Naive thymus-derived CD8-positive, alpha-beta T cell (primary cell): ENCODE measurements at regions not wholly inside any gene's neighbourhood (a gene's known extent, or its start where the extent isn't known, plus 50 kb on each side); places are given as distances from the start of the nearest gene placed in this dataset.
A peak's percentile ranks its signal among the peaks of the same experiment; 100 is the strongest.
"Not testable (repeated sequence)": the region's sequence is repeated elsewhere in the genome, so short reads cannot be mapped to it uniquely, and the experiment has no call there.

Experiments used
- ATAC-seq, 2 donors: fragments of 150-1000 bp; cut with Tn5 transposase in 1 of 2; sonication (Bioruptor Pico), chemical (Tn5 transposase) in 1 of 2; 1 replicate in 1 of 2; 2 replicates in 1 of 2; pipeline ENCODE4 v1.10.0; 2021; ENCODE audit warnings: mild to moderate bottlenecking in 2 of 2, moderate library complexity in 2 of 2
- POLR2A ChIA-PET: fragments of 350-600 bp; sonication (Branson Sonifier 250); formaldehyde crosslinking; loops from one replicate; lab custom pipeline; 2021; ENCODE audit warnings: antibody characterized with exemption; lab: Charles Lee
- DNase-seq, 10 donors: peaks; one replicate each; pipeline versions ENCODE4 v3.0.0 to v3.0.0-alpha.2; 2020 to 2022
- H3K27ac Mint-ChIP-seq, 10 donors: one replicate each; pipeline ENCODE4 v1.8.0; 2020 to 2022; ENCODE audit warnings: mild to moderate bottlenecking in 10 of 10, mixed read lengths in 10 of 10, moderate library complexity in 4 of 10, inconsistent platforms in 1 of 10
- H3K27me3 Mint-ChIP-seq, 5 donors: one replicate each; pipeline ENCODE4 v1.8.0; 2021 to 2022; ENCODE audit warnings: mixed read lengths in 5 of 5
- H3K36me3 Mint-ChIP-seq, 3 donors: one replicate each; pipeline ENCODE4 v1.8.0; 2020 to 2022; ENCODE audit warnings: mixed read lengths in 3 of 3, mild to moderate bottlenecking in 2 of 3, inconsistent platforms in 1 of 3
- H3K4me1 Mint-ChIP-seq, 4 donors: one replicate each; pipeline ENCODE4 v1.8.0; 2021 to 2022; ENCODE audit warnings: mixed read lengths in 4 of 4
- H3K4me3 Mint-ChIP-seq, 10 donors: one replicate each; pipeline ENCODE4 v1.8.0; 2020 to 2022; ENCODE audit warnings: mild to moderate bottlenecking in 10 of 10, mixed read lengths in 10 of 10, moderate library complexity in 6 of 10, inconsistent platforms in 1 of 10
- H3K9me3 Mint-ChIP-seq, 9 donors: one replicate each; pipeline ENCODE4 v1.8.0; 2020 to 2022; ENCODE audit warnings: mixed read lengths in 9 of 9, mild to moderate bottlenecking in 3 of 9, inconsistent platforms in 1 of 9, moderate library complexity in 1 of 9

DNA sequence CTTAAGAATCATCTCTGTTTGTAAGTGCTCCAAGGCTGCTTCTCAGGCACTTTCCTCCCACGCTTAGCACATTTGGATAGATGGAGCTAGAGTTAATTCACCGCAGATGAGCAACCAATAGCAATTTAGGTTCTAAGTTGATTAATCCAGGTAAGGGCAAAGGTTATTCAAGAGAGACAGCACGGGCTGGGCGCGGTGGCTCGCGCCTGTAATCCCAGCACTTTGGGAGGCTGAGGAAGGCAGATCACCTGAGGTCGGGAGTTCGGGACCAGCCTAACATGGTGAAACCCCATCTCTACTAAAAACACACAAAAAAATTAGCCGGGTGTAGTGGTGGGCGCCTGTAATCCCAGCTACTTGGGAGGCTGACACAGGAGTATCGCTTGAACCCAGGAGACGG lies 54.5 kb upstream of the UNC13C start:
- H3K4me3 Mint-ChIP-seq, H3K27ac Mint-ChIP-seq, POLR2A ChIA-PET, H3K36me3 Mint-ChIP-seq, ATAC-seq, DNase-seq, H3K4me1 Mint-ChIP-seq: not testable (repeated sequence)
- Mint-ChIP-seq H3K9me3 (peaks cover 2 to 17% (median 7%) of the 10 kb centered on the region in 9 donors), H3K27me3 (peaks cover 0 to 14% (median 5%) of the 10 kb centered on the region in 5 donors)

DNA sequence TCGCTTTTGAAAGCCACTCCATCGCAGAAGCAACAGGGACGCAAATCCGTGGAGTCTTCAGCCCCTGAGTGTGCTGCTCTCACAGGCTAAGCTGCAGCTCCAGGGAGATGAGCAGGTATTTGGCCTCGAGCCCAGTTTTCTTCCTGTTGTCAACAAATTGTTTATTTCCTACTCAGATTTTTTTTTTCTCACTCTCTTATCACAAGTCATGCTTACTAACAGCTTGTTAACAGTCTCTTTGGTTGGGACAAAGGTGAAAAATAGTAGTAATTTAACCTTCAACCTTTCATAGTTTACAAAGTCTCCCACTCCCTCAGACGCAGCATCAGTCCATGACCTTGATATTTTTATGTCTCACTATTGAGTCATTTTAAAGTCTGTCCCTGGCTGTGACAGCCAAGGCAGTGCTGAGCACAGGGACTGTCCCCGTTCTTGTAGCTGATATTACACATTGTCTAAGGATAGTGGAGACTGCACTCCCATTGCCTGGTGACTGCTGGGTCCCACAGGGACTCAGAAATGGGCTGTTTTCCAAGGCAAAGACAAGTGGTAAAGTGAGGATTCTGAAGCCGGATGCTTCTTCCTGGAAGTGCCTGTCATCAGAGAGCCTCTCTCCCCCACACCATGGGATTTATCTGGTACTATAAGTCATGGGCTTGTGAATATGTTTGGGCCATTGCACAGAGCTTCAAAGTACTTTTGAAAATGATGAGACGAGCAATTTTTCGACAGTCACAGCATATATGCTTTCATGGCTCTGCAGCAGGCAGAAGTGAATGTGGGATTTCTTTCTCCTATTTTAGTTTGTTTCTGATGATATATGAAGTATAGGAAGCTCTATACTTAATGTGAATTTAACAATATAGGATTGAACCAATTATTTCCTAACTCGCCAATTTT lies 59.8 kb upstream of the UNC13C start:
- POLR2A ChIA-PET, result no interaction called here
- no peaks in the 10 kb centered on the region for H3K36me3 Mint-ChIP-seq
- DNase-seq (no peak), ATAC-seq (no peak)
- no peak overlapping the region for H3K4me3 Mint-ChIP-seq
- no peak overlapping the region for H3K27ac Mint-ChIP-seq
- no peaks in the 10 kb centered on the region for H3K4me1 Mint-ChIP-seq
- no peaks in the 10 kb centered on the region for H3K9me3 Mint-ChIP-seq
- peaks cover 0 to 3% (median 0%) of the 10 kb centered on the region in 5 donors for H3K27me3 Mint-ChIP-seq

DNA sequence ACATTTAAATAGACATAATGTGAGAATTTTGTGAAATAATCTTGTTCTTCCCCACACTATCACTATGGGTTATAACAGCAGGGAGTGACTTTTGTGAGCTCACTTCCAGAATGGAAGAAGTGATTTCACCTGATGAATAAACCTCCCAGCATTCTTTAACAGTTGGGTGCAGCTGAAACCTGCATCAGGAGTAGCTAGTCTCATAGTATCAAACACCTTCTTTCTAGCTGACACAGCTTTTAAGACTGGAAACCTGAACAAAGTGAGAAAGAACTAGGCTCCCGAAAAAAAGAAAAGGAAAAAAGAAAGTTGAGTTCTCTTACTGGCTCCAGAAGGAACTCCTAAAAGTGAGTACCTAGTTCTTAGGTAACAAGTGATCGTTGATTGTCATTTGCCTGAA lies 61.1 kb upstream of the UNC13C start:
- POLR2A ChIA-PET, result no interaction called here
- no peak overlapping the region for H3K27ac Mint-ChIP-seq
- no peaks in the 10 kb centered on the region for H3K9me3 Mint-ChIP-seq
- H3K36me3 Mint-ChIP-seq, result no peaks in the 10 kb centered on the region
- ATAC-seq (no peak), DNase-seq (no peak)
- H3K4me3 Mint-ChIP-seq, result no peak overlapping the region
- H3K4me1 Mint-ChIP-seq, result no peaks in the 10 kb centered on the region
- H3K27me3 Mint-ChIP-seq, result peaks cover 0 to 2% (median 0%) of the 10 kb centered on the region in 5 donors

DNA sequence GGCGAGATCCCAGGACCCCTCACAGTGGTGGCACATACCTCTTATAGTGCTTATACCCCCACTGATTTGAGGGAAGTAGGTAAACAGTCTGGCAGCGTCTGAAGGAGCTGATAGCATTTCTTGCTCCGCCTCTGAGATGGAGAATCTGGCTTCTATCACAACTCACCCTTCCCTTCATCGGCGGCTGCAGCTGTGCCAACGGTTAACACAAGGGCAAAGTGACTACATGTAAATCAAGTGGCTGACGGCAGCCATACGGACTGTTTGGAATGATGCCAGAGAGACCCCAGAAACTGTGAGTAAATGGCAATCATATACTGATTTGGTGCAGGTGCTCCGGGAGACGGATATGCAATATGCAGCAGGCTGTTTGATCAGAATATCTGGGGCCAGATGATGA lies 66.8 kb upstream of the UNC13C start:
- Mint-ChIP-seq H3K4me3 (no peak overlapping the region), H3K9me3 (peaks cover 0 to 16% (median 0%) of the 10 kb centered on the region in 9 donors), H3K4me1 (peaks cover 0 to 3% (median 0%) of the 10 kb centered on the region in 4 donors), H3K36me3 (no peaks in the 10 kb centered on the region), H3K27ac (no peak overlapping the region), H3K27me3 (peaks cover 0 to 9% (median 4%) of the 10 kb centered on the region in 5 donors)
- no peak for ATAC-seq
- POLR2A ChIA-PET, result no interaction called here
- no peak for DNase-seq

DNA sequence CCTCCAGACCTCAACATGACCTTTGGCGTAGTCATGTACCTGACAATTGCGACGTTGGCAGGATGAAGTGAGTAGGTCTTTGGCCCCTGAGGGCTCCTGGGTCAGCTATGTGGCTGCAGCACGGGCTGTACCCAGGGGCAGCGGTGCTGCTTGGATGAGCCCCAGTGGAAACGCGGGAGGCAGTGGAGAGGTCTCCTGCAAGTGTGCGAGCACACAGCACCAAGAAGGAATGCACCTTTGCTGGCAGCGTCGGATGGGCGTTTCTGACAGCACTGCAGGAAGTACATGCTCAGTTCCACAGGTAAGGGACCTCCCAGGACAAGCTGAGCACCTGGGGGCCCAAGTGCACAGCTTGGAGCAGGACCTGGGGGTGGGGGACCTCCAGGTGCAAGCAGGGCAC lies 67.4 kb upstream of the UNC13C start:
- H3K4me1 Mint-ChIP-seq, result peaks cover 0 to 3% (median 0%) of the 10 kb centered on the region in 4 donors
- H3K36me3 Mint-ChIP-seq, result no peaks in the 10 kb centered on the region
- ATAC-seq (no peak), DNase-seq (no peak)
- peaks cover 0 to 9% (median 4%) of the 10 kb centered on the region in 5 donors for H3K27me3 Mint-ChIP-seq
- peaks cover 0 to 18% (median 0%) of the 10 kb centered on the region in 9 donors for H3K9me3 Mint-ChIP-seq
- POLR2A ChIA-PET, result no interaction called here
- H3K27ac Mint-ChIP-seq, result peak overlapping the region in 1 of 10 donors; percentile 40
- no peak overlapping the region for H3K4me3 Mint-ChIP-seq

DNA sequence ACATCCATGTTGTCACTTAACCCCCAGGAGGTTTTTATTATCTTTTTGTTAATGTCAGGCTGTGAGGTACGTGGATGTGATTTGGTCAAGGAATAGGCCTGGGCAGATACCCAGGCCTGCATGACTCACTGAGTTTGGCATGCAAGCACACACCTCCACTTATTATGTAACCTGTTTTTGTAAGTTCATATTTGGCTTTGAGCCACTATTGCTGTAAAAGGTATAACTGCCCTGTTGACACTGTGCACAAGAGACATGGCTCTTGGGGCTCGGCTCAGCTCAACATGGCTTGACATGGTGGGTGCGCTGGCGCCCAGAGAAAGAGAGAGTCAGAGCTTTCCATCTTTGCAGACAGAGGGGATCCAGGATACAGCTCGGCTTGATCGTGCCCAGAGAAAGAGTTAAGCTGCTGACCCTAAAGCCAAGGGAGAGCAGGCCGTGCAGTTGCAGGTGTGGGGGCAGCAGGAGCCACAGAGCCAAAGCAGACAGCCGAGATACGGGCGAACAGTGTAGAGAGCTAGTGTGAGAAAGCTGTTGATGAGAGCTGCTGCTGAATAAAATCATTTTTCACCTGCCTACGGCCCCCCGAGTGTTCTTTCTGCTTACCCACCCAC lies 67.9 kb upstream of the UNC13C start:
- Mint-ChIP-seq H3K27me3 (peaks cover 0 to 9% (median 4%) of the 10 kb centered on the region in 5 donors), H3K27ac (no peak overlapping the region), H3K36me3 (no peaks in the 10 kb centered on the region), H3K9me3 (peaks cover 0 to 18% (median 0%) of the 10 kb centered on the region in 9 donors), H3K4me1 (peaks cover 0 to 3% (median 0%) of the 10 kb centered on the region in 4 donors), H3K4me3 (no peak overlapping the region)
- DNase-seq, result no peak
- POLR2A ChIA-PET, result no interaction called here
- ATAC-seq, result no peak

DNA sequence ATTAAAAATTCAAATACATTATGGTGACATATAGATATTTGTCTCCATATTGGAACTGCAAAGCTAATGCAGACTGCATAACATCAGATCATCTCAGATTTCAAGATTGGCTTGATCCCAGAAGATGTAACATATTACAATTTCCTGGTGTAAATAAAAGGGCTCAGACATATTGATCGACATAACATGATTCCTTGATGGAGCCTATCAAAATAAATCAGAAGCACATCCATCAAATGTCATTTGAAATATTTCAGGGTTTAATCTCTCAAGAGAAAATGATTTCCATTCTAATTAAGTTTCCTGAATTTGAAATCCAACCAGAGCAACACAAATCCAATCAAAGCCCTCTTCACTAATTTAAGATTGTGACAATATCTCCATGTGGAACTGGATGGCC lies 75.1 kb upstream of the UNC13C start:
- ATAC-seq, result no peak
- no peak for DNase-seq
- POLR2A ChIA-PET, result no interaction called here
- Mint-ChIP-seq H3K27ac (no peak overlapping the region), H3K27me3 (peaks cover 0 to 24% (median 1%) of the 10 kb centered on the region in 5 donors), H3K36me3 (no peaks in the 10 kb centered on the region), H3K4me1 (no peaks in the 10 kb centered on the region), H3K9me3 (peaks cover 0 to 17% (median 0%) of the 10 kb centered on the region in 9 donors), H3K4me3 (no peak overlapping the region)

DNA sequence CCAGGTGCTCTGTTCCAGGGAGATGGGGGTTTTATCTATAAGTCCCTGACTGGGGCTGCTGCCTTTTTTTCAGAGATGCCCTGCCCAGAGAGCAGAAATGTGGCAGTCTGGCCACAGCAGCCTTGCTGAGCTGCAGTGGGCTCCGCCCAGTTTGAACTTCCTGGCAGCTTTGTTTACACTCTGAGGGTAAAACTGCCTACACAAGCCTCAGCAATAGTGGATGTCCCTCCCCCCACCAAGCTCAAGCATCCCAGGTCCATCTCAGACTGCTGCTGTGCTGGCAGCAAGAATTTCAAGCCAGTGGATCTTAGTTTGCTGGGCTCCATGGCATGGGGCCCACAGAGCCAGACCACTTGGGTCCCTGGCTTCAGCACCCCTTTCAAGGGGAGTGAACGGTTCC lies 84.8 kb upstream of the UNC13C start:
- Mint-ChIP-seq H3K27me3 (peaks cover 0 to 16% (median 4%) of the 10 kb centered on the region in 5 donors), H3K9me3 (peaks cover 0 to 20% (median 3%) of the 10 kb centered on the region in 9 donors)
- H3K36me3 Mint-ChIP-seq, POLR2A ChIA-PET, H3K27ac Mint-ChIP-seq, H3K4me3 Mint-ChIP-seq, ATAC-seq, DNase-seq, H3K4me1 Mint-ChIP-seq: not testable (repeated sequence)

DNA sequence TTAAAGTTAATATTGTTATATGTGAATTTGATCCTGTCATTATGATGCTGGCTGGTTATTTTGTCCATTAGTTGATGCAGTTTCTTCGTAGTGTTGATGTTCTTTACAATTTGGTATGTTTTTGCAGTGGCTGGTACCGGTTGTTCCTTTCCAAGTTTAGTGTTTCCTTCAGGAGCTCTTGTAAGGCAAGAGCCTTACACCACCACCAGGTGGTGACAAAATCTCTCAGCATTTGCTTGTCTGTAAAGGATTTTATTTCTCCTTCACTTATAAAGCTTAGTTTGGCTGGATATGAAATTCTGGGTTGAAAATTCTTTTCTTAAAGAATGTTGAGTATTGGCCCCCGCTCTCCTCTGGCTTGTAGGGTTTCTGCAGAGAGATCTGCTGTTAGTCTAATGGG lies 86.4 kb upstream of the UNC13C start:
- H3K4me1 Mint-ChIP-seq, DNase-seq, H3K27ac Mint-ChIP-seq, H3K4me3 Mint-ChIP-seq, POLR2A ChIA-PET, H3K36me3 Mint-ChIP-seq, ATAC-seq: not testable (repeated sequence)
- peaks cover 0 to 20% (median 3%) of the 10 kb centered on the region in 9 donors for H3K9me3 Mint-ChIP-seq
- H3K27me3 Mint-ChIP-seq, result peaks cover 0 to 16% (median 4%) of the 10 kb centered on the region in 5 donors

DNA sequence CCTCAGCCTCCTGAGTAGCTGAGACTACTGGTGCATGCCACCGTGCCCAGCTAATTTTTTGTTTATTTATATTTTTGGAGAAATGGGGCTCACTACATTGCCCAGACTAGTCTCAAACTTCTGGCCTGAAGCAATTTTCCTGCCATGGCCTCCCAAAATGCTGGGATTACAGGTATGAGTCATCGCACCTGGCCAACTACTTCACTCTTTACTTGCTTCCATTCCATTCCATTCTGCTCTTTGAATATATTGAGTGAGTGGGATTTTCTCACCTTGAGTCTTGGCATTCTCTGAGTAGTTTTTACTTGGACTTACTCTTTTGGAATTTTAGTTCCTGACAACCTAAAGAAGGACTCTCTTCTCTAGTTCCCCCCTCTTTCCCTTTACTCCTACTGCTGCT lies 93.8 kb upstream of the UNC13C start:
- ATAC-seq, result no peak
- Mint-ChIP-seq H3K27me3 (peaks cover 0 to 21% (median 0%) of the 10 kb centered on the region in 5 donors), H3K36me3 (no peaks in the 10 kb centered on the region), H3K9me3 (peaks cover 0 to 8% (median 0%) of the 10 kb centered on the region in 9 donors), H3K4me1 (peaks cover 0 to 2% (median 0%) of the 10 kb centered on the region in 4 donors), H3K27ac (no peak overlapping the region), H3K4me3 (no peak overlapping the region)
- POLR2A ChIA-PET, result no interaction called here
- DNase-seq, result no peak

DNA sequence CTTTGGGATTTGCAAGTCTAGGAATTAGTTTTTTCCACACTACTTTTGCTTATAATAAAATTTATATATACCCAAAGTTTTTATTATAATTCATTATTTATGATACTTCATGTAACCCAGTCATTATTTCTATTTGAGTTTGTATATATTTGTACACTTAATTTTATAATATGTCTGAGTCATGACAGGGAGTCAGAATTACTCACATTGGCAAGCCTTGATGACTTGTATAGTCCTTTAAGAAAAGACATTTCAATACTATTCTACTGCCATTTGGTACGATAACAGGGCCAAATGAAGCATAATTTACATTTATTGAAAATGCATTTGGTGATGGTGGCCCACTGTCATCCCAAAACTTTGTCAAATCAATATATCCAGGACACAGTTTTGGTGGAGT lies 95.9 kb upstream of the UNC13C start:
- H3K4me1 Mint-ChIP-seq, result peaks cover 0 to 2% (median 0%) of the 10 kb centered on the region in 4 donors
- ATAC-seq, result no peak
- peaks cover 0 to 21% (median 0%) of the 10 kb centered on the region in 5 donors for H3K27me3 Mint-ChIP-seq
- no peak overlapping the region for H3K27ac Mint-ChIP-seq
- H3K9me3 Mint-ChIP-seq, result peaks cover 0 to 8% (median 0%) of the 10 kb centered on the region in 9 donors
- H3K4me3 Mint-ChIP-seq, result no peak overlapping the region
- no peak for DNase-seq
- POLR2A ChIA-PET, result no interaction called here
- no peaks in the 10 kb centered on the region for H3K36me3 Mint-ChIP-seq

DNA sequence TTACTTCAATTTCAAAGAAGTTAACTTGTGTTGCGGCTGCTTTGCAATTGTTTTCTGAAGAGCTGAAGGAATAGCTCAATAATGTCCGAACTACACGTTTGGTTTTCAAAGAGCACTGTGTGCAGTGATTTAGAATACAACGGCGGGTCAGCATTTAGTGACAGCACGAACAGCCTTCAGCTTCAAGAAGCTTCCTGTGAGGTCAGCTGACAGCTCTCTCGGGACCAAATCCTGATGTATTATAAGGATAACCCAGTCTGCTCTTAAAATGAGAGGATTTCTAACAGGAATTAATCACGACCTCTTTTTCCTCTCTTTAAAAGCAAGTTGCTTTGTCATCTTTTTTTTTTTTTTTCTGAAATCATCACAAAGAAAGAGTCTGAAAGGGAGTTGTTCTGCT lies 97.9 kb upstream of the UNC13C start:
- DNase-seq, result no peak
- Mint-ChIP-seq H3K36me3 (no peaks in the 10 kb centered on the region), H3K27me3 (peaks cover 0 to 21% (median 0%) of the 10 kb centered on the region in 5 donors), H3K4me3 (no peak overlapping the region), H3K9me3 (peaks cover 0 to 8% (median 0%) of the 10 kb centered on the region in 9 donors), H3K4me1 (peaks cover 0 to 2% (median 0%) of the 10 kb centered on the region in 4 donors), H3K27ac (no peak overlapping the region)
- POLR2A ChIA-PET, result no interaction called here
- no peak for ATAC-seq

DNA sequence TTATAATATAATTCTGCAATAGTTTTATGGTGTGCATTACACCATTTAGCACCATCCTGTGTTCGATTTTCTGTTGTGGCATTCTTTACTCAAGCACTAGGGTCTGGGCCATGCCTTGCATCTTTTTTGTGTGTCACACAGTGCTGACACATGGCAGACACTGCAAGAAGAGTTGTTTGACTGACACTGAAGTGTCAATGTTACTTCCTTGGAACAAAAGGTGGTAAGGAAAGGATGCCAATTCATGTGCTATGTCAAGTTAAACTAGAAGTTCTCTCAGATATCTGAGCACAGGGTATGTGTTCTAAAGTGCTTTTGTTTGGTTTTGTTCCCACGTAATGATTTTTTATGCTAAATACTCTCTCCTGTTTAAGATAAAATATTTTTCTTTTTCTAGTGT lies 102.5 kb upstream of the UNC13C start:
- Mint-ChIP-seq H3K27me3 (peaks cover 0 to 32% (median 2%) of the 10 kb centered on the region in 5 donors), H3K36me3 (no peaks in the 10 kb centered on the region), H3K27ac (no peak overlapping the region), H3K9me3 (peaks cover 0 to 23% (median 0%) of the 10 kb centered on the region in 9 donors), H3K4me1 (no peaks in the 10 kb centered on the region), H3K4me3 (no peak overlapping the region)
- POLR2A ChIA-PET, result no interaction called here
- ATAC-seq, result no peak
- no peak for DNase-seq
